HepG2 (cell line): ENCODE measurements at regions not wholly inside any gene's neighbourhood (a gene's known extent, or its start where the extent isn't known, plus 50 kb on each side); places are given as distances from the start of the nearest gene placed in this dataset.

Experiments
- small RNA-seq, 3 experiments: library from RNA; depleted of rRNA; stranded (forward); fragments of <200 nt; gene quantifications; one replicate each; pipeline ENCODE3, GENCODE V24; 2012; ENCODE audit warnings: low read depth in 2 of 3, low replicate concordance in 1 of 3; ENCODE audit not compliant: insufficient read length in 3 of 3, insufficient read depth in 2 of 3

Small RNA genes lying in the stretch of these regions (small RNA-seq; reads per million reads assigned to genes)
- 0 reads per million in 3 experiments for gene RF00026
- 0 reads per million in 3 experiments for gene RNU6-1168P
